H9 (cell line): ENCODE measurements at regions not wholly inside any gene's neighbourhood (a gene's known extent, or its start where the extent isn't known, plus 50 kb on each side); places are given as distances from the start of the nearest gene placed in this dataset.

ENCODE experiments used
- DNase-seq: peaks from one replicate; pipeline ENCODE4 v3.0.0-alpha.2; 2017
- H2AFZ ChIP-seq: one replicate; pipeline ENCODE4 v1.6.1; 2013; ENCODE audit warnings: mild to moderate bottlenecking, low read length, control low read depth, moderate library complexity
- H2AK5ac ChIP-seq: 2 replicates; pipeline ENCODE4 v1.6.1; 2013; ENCODE audit warnings: low read length, control low read depth, mixed read lengths; ENCODE audit not compliant: insufficient read length
- H2BK120ac ChIP-seq: one replicate; pipeline ENCODE4 v1.6.1; 2013; ENCODE audit warnings: low read depth, mild to moderate bottlenecking, low read length, control low read depth, inconsistent platforms; ENCODE audit not compliant: poor library complexity, severe bottlenecking
- H2BK12ac ChIP-seq: 2 replicates; pipeline ENCODE4 v1.6.1; 2013; ENCODE audit warnings: low read length, control low read depth, mixed read lengths, low read depth; ENCODE audit not compliant: insufficient read length
- H2BK15ac ChIP-seq: 2 replicates; pipeline ENCODE4 v1.6.1; 2013; ENCODE audit warnings: low read depth, low read length, control low read depth
- H2BK20ac ChIP-seq: one replicate; pipeline ENCODE4 v1.6.1; 2013; ENCODE audit warnings: low read depth, mild to moderate bottlenecking, low read length, control low read depth, inconsistent platforms; ENCODE audit not compliant: poor library complexity, severe bottlenecking
- H2BK5ac ChIP-seq: 2 replicates; pipeline ENCODE4 v1.6.1; 2013; ENCODE audit warnings: low read length, control low read depth, mixed read lengths; ENCODE audit not compliant: insufficient read length
- H3K14ac ChIP-seq: 2 replicates; pipeline ENCODE4 v1.6.1; 2013; ENCODE audit warnings: low read length, control low read depth; ENCODE audit not compliant: insufficient read depth
- H3K18ac ChIP-seq: 2 replicates; pipeline ENCODE4 v1.6.1; 2013; ENCODE audit warnings: low read depth, mild to moderate bottlenecking, mixed read lengths, low read length, control low read depth; ENCODE audit not compliant: insufficient read length
- H3K23ac ChIP-seq: 2 replicates; pipeline ENCODE4 v1.6.1; 2013; ENCODE audit warnings: low read length, control low read depth, mixed read lengths, low read depth; ENCODE audit not compliant: insufficient read length
- H3K23me2 ChIP-seq: 2 replicates; pipeline ENCODE4 v1.6.1; 2013; ENCODE audit warnings: low read depth, mild to moderate bottlenecking, mixed read lengths, low read length, control low read depth; ENCODE audit not compliant: insufficient read length, poor library complexity, severe bottlenecking
- H3K27ac ChIP-seq: 2 replicates; pipeline ENCODE4 v1.5.1; 2013; ENCODE audit warnings: low read length, control low read depth, mixed read lengths, low read depth; ENCODE audit not compliant: insufficient read length
- H3K27me3 ChIP-seq: 2 replicates; pipeline ENCODE4 v1.6.1; 2013; ENCODE audit warnings: low read length, control low read depth, inconsistent platforms; ENCODE audit not compliant: insufficient read depth
- H3K4ac ChIP-seq: 2 replicates; pipeline ENCODE4 v1.6.1; 2013; ENCODE audit warnings: low read depth, mild to moderate bottlenecking, control low read depth, inconsistent platforms, low read length, moderate library complexity
- H3K4me1 ChIP-seq: 2 replicates; pipeline ENCODE4 v1.6.1; 2013; ENCODE audit warnings: low read length, control low read depth, inconsistent platforms; ENCODE audit not compliant: insufficient read depth
- H3K4me2 ChIP-seq: 2 replicates; pipeline ENCODE4 v1.6.1; 2013; ENCODE audit warnings: low read length, control low read depth, mixed read lengths; ENCODE audit not compliant: insufficient read length, insufficient read depth
- H3K56ac ChIP-seq: 2 replicates; pipeline ENCODE4 v1.6.1; 2013; ENCODE audit warnings: low read depth, mild to moderate bottlenecking, mixed read lengths, low read length, control low read depth; ENCODE audit not compliant: insufficient read length
- H3K79me1 ChIP-seq: 2 replicates; pipeline ENCODE4 v1.6.1; 2013; ENCODE audit warnings: low read depth, mild to moderate bottlenecking, moderate library complexity, low read length, control low read depth, inconsistent platforms; ENCODE audit not compliant: insufficient read depth, poor library complexity, severe bottlenecking
- H3K79me2 ChIP-seq: 2 replicates; pipeline ENCODE4 v1.6.1; 2013; ENCODE audit warnings: low read length, control low read depth, inconsistent platforms; ENCODE audit not compliant: insufficient read depth
- H3K9ac ChIP-seq: 2 replicates; pipeline ENCODE4 v1.6.1; 2013; ENCODE audit warnings: low read length, control low read depth, mixed read lengths; ENCODE audit not compliant: insufficient read length; ENCODE audit errors: extremely low read depth
- H3K9me3 ChIP-seq: one replicate; pipeline ENCODE4 v1.6.1; 2013; ENCODE audit warnings: low read depth, low read length, inconsistent platforms; ENCODE audit not compliant: control insufficient read depth
- H3T11ph ChIP-seq: one replicate; pipeline ENCODE4 v1.6.1; 2013; ENCODE audit warnings: mild to moderate bottlenecking, low read length, control low read depth, inconsistent platforms
- H4K20me1 ChIP-seq: one replicate; pipeline ENCODE4 v1.6.1; 2013; ENCODE audit not compliant: control insufficient read depth, insufficient read length, insufficient read depth
- H4K5ac ChIP-seq: 2 replicates; pipeline ENCODE4 v1.6.1; 2013; ENCODE audit warnings: low read depth, mild to moderate bottlenecking, mixed read lengths, low read length, control low read depth; ENCODE audit not compliant: insufficient read length
- H4K8ac ChIP-seq: replicated peaks from 2 replicates; pipeline ENCODE4 v1.6.1; 2013; ENCODE audit warnings: low read length, control low read depth, mixed read lengths, low read depth; ENCODE audit not compliant: insufficient read length
- H4K91ac ChIP-seq: 2 replicates; pipeline ENCODE4 v1.6.1; 2013; ENCODE audit warnings: low read depth, mild to moderate bottlenecking, moderate library complexity, mixed read lengths, low read length, control low read depth; ENCODE audit not compliant: insufficient read length
- H3K27ac Mint-ChIP-seq, 3 experiments: 2 replicates in 2 of 3; 3 replicates in 1 of 3; pipeline ENCODE4 v1.8.0; 2020 to 2021; ENCODE audit warnings: mixed read lengths in 3 of 3, mild to moderate bottlenecking in 1 of 3, moderate library complexity in 1 of 3
- H3K27me3 Mint-ChIP-seq: 2 replicates; pipeline ENCODE4 v1.8.0; 2021; ENCODE audit warnings: low read depth, mild to moderate bottlenecking, moderate library complexity, mixed read lengths
- H3K36me3 Mint-ChIP-seq, 3 experiments: 2 replicates in 2 of 3; 3 replicates in 1 of 3; pipeline ENCODE4 v1.8.0; 2020 to 2021; ENCODE audit warnings: low read depth in 3 of 3, mixed read lengths in 3 of 3; ENCODE audit not compliant: insufficient read depth in 1 of 3
- H3K4me1 Mint-ChIP-seq, 2 experiments: 2 replicates each; pipeline ENCODE4 v1.8.0; 2020; ENCODE audit warnings: mixed read lengths in 2 of 2
- H3K4me3 Mint-ChIP-seq, 2 experiments: 2 replicates in 1 of 2; 3 replicates in 1 of 2; pipeline ENCODE4 v1.8.0; 2020 to 2021; ENCODE audit warnings: mild to moderate bottlenecking in 2 of 2, mixed read lengths in 2 of 2, moderate library complexity in 1 of 2
- H3K9me3 Mint-ChIP-seq, 2 experiments: 2 replicates in 1 of 2; 3 replicates in 1 of 2; pipeline ENCODE4 v1.8.0; 2020; ENCODE audit warnings: mild to moderate bottlenecking in 2 of 2, mixed read lengths in 2 of 2, moderate library complexity in 1 of 2
- CTCF ChIP-seq: fragments of 200-600 bp; sonication (generic); conservative IDR thresholded peaks from 3 replicates; pipeline ENCODE4 v1.8.0; 2021; ENCODE audit warnings: antibody characterized with exemption, mild to moderate bottlenecking
- WGBS: extraction: QIAGEN DNeasy Blood & Tissue Kit; methylation state at CpG from one replicate; pipeline ENCODE4 v1.1.7; 2013; ENCODE audit warnings: missing lambda C conversion rate, low lambda C conversion rate, mixed read lengths; ENCODE audit not compliant: insufficient read length; ENCODE audit errors: extremely low coverage; 5-methylcytosine and 5-hydroxymethylcytosine counted together

- Histone ChIP-seq H3K18ac (no peak overlapping the region), H2BK12ac (no peak overlapping the region), H3K9me3 (no peaks in the 10 kb centered on the region), H3K79me2 (no peaks in the 10 kb centered on the region), H2AK5ac (no peak overlapping the region), H3K27ac (no peak overlapping the region), H3K79me1 (no peaks in the 10 kb centered on the region), H4K5ac (no peak overlapping the region), H2BK15ac (no peak overlapping the region), H2AFZ (no peak overlapping the region), H3K23me2 (no peaks in the 10 kb centered on the region), H3T11ph (no peak overlapping the region), H3K27me3 (no peaks in the 10 kb centered on the region), H3K14ac (no peak overlapping the region), H3K23ac (no peak overlapping the region), H3K56ac (no peak overlapping the region), H3K4ac (no peak overlapping the region), H4K20me1 (no peaks in the 10 kb centered on the region), H3K4me2 (no peak overlapping the region), H3K9ac (no peak overlapping the region), H2BK5ac (no peak overlapping the region), H3K4me1 (no peaks in the 10 kb centered on the region), H4K8ac (no peak overlapping the region), H4K91ac (no peak overlapping the region), H2BK120ac (no peak overlapping the region), H2BK20ac (no peak overlapping the region)
- WGBS, result no CpG with 5 or more reads among the region's 4 CpGs
- Mint-ChIP-seq H3K9me3 (no peaks in the 10 kb centered on the region; a peak in 1 of 5 replicates), H3K27ac (no peak overlapping the region), H3K36me3 (no peaks in the 10 kb centered on the region; a peak in 1 of 7 replicates), H3K4me3 (no peak overlapping the region), H3K27me3 (no peaks in the 10 kb centered on the region), H3K4me1 (peaks cover 4% of the 10 kb centered on the region in 2 experiments)
- DNase-seq, result no peak
- no peak for TF ChIP-seq CTCF
Measured at GRCh38 chr10:21076381-21076780, 179.3 kb upstream of the NEBL start.
